ENCODE measurements at regions not wholly inside any gene's neighbourhood (a gene's known extent, or its start where the extent isn't known, plus 50 kb on each side); places are given as distances from the start of the nearest gene placed in this dataset.

DNA sequence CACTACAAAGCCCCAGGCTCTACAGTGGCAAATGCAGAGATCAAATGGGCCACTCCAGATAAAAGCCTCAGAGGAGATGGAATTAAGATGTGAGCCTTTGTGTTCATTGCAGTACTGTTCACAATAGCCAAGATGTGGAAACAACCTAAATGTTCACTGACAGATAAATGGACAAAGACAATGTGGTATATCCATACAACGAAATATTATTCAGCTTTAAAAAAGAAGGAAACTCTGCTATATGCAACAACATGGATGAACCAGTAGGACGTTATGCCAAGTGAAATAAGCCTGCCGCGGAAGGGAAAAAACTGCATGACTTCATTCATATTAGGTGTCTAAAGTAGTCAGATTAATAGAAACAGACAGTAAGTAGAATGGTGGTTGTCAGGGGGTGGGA lies 170.5 kb upstream of the TBX20 start:
- Histone ChIP-seq H4K5ac (ENCODE audit: low read depth, low read length) (no peak overlapping the region), H2AK9ac (replicated peaks; ENCODE audit: low read depth, low read length, poor library complexity) (no peak overlapping the region), H4K20me1 (ENCODE audit: insufficient read depth, low read length) (no peaks in the 10 kb centered on the region), H2BK20ac (ENCODE audit: low read depth, low read length) (no peak overlapping the region), H3K27ac (ENCODE audit: insufficient read depth, low read length) (no peak overlapping the region), H3K9me3 (ENCODE audit: control insufficient read depth, insufficient read depth, low read length) (no peaks in the 10 kb centered on the region), H2AK5ac (ENCODE audit: low read depth, low read length) (no peak overlapping the region), H3K9me1 (ENCODE audit: insufficient read depth, low read length) (no peaks in the 10 kb centered on the region), H3K9ac (ENCODE audit: low read depth, low read length) (no peak overlapping the region), H2BK5ac (ENCODE audit: low read depth, low read length, poor library complexity, severe bottlenecking) (no peak overlapping the region), H3K36me3 (ENCODE audit: control insufficient read depth, insufficient read depth, low read length) (no peaks in the 10 kb centered on the region), H4K8ac (ENCODE audit: low read depth in 2 of 2, low read length in 2 of 2) (no peak overlapping the region), H3K4me1 (ENCODE audit: control insufficient read depth, insufficient read depth, low read length) (no peaks in the 10 kb centered on the region), H3K4ac (ENCODE audit: low read depth, low read length) (no peak overlapping the region), H2AFZ (replicated peaks; ENCODE audit: low read length, poor library complexity) (no peak overlapping the region), H3K4me2 (ENCODE audit: low read depth, low read length) (no peak overlapping the region), H3K23ac (ENCODE audit: low read depth, low read length) (no peak overlapping the region), H2BK15ac (ENCODE audit: low read depth, low read length) (no peak overlapping the region), H3K18ac (ENCODE audit: low read depth, low read length) (no peak overlapping the region), H3K79me1 (ENCODE audit: low read depth in 1 of 2, low read length in 2 of 2) (no peaks in the 10 kb centered on the region), H4K91ac (ENCODE audit: insufficient read depth, low read depth, low read length) (no peak overlapping the region), H3K27me3 (ENCODE audit: control insufficient read depth, insufficient read depth, low read length) (no peaks in the 10 kb centered on the region), H3K14ac (replicated peaks; ENCODE audit: low read depth, low read length) (no peak overlapping the region), H3K4me3 (ENCODE audit: insufficient read depth, low read depth, low read length) (no peak overlapping the region), H2BK120ac (ENCODE audit: low read depth, low read length) (no peak overlapping the region), H3K56ac (ENCODE audit: extremely low read depth, insufficient read depth, low read length) (no peak overlapping the region)
- CTCF ChIA-PET, result interaction anchor here (0.6 to 2.0 kb wide), 8 partner anchors 9 to 200 kb away, joined by 3 to 19 read pairs (median 4); no protein-coding TSS in a partner anchor
- TF ChIP-seq MAFK (IDR thresholded peaks at IDR 0.05; ENCODE audit: low read depth, low read length) (no peak), NFE2L2 (IDR thresholded peaks at IDR 0.05; ENCODE audit: low read depth, low read length) (no peak), USF2 (IDR thresholded peaks at IDR 0.05; ENCODE audit: low read depth, low read length) (no peak), CEBPB (IDR thresholded peaks at IDR 0.05; ENCODE audit: low read depth, low read length) (no peak), MAZ (IDR thresholded peaks at IDR 0.05; ENCODE audit: borderline replicate concordance, low read depth, low read length) (no peak), RAD21 (IDR thresholded peaks at IDR 0.05; ENCODE audit: low read length) (no peak), CTCF (conservative IDR thresholded peaks at IDR 0.05; ENCODE audit: low read depth, low read length) (no peak), MXI1 (IDR thresholded peaks at IDR 0.05; ENCODE audit: borderline replicate concordance, low read depth, low read length) (no peak)
- TF ChIP-seq, protein P1, sequence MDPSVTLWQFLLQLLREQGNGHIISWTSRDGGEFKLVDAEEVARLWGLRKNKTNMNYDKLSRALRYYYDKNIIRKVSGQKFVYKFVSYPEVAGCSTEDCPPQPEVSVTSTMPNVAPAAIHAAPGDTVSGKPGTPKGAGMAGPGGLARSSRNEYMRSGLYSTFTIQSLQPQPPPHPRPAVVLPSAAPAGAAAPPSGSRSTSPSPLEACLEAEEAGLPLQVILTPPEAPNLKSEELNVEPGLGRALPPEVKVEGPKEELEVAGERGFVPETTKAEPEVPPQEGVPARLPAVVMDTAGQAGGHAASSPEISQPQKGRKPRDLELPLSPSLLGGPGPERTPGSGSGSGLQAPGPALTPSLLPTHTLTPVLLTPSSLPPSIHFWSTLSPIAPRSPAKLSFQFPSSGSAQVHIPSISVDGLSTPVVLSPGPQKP (IDR thresholded peaks at IDR 0.05; ENCODE audit: borderline replicate concordance, low read depth, low read length), result no peak
- dilution Hi-C loops (cut with HindIII; ENCODE audit: low sequenced_read_pairs, unreplicated experiment) (no loop called here), in situ Hi-C loops (cut with MboI; ENCODE audit: low sequenced_read_pairs) (loop anchor here (5.0 kb wide), 1 partner anchor 198 kb away; no protein-coding TSS in a partner anchor), intact Hi-C loops (cut with micrococcal nuclease) (loop anchor here (2.0 kb wide), 1 partner anchor 552 kb away; no protein-coding TSS in a partner anchor)
- no TSS peak for BruUV-seq (replicated peaks)
- ATAC-seq (ENCODE audit: low read depth) (no peak), DNase-seq (no peak)
- WGBS, 2 experiments (ENCODE audit: extremely low coverage in 2 of 2, insufficient read length in 1 of 2), result no CpG with 5 or more reads among the region's 4 CpGs
- POLR2A ChIA-PET (ENCODE audit: unreplicated experiment), result no interaction called here

All from IMR-90 (cell line).